ENCODE measurements at regions not wholly inside any gene's neighbourhood (a gene's known extent, or its start where the extent isn't known, plus 50 kb on each side); places are given as distances from the start of the nearest gene placed in this dataset.

DNA sequence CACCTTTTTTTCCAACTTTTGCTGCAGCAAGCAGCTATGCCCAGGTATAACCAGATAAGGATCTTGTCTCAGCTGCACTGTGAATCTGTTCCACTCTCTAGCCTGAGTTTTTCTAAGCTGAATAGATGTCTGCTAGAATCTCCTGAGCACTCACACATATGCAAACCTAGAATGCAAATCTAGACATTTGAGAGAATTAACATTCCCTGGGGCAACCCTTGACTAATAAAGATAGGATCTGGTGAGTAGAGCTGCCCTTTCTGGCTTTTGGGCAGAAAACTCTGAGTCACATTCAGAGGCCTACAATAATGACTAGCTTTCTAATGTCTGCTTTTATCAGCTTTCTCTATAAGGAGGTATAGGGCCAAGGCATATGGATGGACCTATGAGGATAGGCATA, 61.4 kb upstream of the BARHL2 start:
- no peak for DNase-seq

DNA sequence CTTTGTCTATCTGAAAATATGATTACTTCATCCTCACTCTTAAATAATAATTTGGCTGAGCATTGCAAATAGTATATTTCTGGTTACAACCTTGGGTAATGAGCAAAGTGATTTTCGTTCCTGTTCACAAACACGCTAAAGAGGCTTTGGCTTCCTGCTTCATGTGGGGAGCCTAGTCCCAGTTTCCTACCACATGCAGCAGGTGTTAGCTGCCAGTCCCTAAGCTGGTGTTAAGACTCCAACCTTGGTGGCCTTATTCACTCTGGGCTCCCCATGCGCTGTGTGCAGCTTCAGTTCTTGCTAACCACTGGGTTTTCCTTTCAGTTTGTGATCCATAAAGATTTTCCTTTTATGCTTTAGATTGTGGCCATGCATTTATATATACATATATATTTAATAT, 56.7 kb upstream of the BARHL2 start:
- no peak for DNase-seq

DNA sequence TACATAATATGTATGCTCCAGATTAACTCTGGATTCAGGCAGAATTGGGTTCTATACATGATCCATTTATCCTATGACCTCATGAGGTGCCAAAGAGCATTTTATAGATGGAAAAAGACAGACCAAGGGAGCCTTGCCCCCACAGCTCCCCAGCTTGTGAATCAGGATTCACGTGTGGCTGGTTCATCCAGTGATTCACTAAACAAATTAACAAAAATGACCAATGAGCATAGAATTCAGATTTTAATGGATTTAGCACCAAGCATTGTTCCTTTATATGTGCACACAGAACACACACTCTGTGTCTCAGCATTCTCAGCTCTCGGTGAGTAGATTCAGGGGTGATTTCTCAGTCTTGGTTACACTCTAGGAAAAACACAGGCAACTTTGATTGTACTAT, 51.7 kb upstream of the BARHL2 start:
- no peak for DNase-seq

DNA sequence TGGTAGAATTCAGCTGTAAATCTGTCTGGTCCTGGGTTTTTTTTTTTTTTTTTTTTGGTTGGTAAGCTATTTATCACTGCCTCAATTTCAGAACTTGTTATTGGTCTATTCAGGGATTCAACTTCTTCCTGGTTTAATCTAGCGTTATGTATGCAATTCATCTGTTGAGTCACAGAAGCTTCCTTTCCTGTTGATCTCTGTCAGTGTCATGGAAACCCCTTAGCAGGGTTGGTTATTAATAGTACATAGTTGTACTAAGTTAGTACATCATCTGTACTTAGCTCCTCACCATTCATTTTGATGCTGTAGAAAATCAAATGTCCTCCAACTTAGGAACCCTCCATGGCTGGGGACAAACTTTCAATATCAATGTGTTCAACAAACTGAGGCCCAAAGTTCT, 51.0 kb upstream of the BARHL2 start:
- no peak for DNase-seq
